DOHH2 (cell line): ENCODE measurements at regions not wholly inside any gene's neighbourhood (a gene's known extent, or its start where the extent isn't known, plus 50 kb on each side); places are given as distances from the start of the nearest gene placed in this dataset.

Experiments used
- EZH2phosphoT487 ChIP-seq: fragments of 200-600 bp; sonication (generic); IDR thresholded peaks from 2 replicates; pipeline ENCODE4 v1.6.1; 2017; ENCODE audit warnings: borderline replicate concordance, mild to moderate bottlenecking, antibody characterized with exemption, low read length, moderate library complexity, mixed read lengths
- TF ChIP-seq, protein P1 (sequence below): fragments of 200-600 bp; sonication (generic); IDR thresholded peaks from one replicate; pipeline ENCODE4 v1.5.1; 2014; ENCODE audit warnings: antibody characterized with exemption, mild to moderate bottlenecking, low read depth, low read length; ENCODE audit not compliant: poor library complexity, severe bottlenecking

DNA sequence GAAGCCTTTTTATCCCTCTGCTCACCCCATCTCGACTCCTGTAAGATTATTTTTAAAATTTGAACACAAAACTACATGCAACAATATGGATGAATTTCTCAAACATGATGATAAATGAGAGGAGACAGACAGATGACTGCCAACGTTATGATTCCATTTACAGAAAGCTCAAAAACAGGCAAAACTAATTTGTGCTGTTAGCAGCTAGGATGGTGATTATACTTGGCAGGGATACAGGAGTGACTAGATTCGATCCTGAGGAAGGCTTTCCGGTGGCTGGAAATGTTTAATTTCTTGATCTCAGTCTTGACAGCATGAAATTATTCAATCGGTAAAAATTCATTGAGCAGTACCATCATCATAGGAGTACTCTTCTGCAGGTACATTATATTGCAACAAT lies 163.4 kb upstream of the SH3BP4 start:
- TF ChIP-seq, protein P1, sequence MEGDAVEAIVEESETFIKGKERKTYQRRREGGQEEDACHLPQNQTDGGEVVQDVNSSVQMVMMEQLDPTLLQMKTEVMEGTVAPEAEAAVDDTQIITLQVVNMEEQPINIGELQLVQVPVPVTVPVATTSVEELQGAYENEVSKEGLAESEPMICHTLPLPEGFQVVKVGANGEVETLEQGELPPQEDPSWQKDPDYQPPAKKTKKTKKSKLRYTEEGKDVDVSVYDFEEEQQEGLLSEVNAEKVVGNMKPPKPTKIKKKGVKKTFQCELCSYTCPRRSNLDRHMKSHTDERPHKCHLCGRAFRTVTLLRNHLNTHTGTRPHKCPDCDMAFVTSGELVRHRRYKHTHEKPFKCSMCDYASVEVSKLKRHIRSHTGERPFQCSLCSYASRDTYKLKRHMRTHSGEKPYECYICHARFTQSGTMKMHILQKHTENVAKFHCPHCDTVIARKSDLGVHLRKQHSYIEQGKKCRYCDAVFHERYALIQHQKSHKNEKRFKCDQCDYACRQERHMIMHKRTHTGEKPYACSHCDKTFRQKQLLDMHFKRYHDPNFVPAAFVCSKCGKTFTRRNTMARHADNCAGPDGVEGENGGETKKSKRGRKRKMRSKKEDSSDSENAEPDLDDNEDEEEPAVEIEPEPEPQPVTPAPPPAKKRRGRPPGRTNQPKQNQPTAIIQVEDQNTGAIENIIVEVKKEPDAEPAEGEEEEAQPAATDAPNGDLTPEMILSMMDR: no peak
- no peak for TF ChIP-seq EZH2phosphoT487
